HG03280 (cell line): ENCODE measurements at regions not wholly inside any gene's neighbourhood (a gene's known extent, or its start where the extent isn't known, plus 50 kb on each side); places are given as distances from the start of the nearest gene placed in this dataset.
A peak's percentile ranks its signal among the peaks of the same experiment; 100 is the strongest.

Experiments used
- ATAC-seq: cut with Tn5 transposase; IDR thresholded peaks from one replicate; pipeline ENCODE4 v1.9.1; 2021; ENCODE audit warnings: mild to moderate bottlenecking, moderate library complexity; ENCODE audit not compliant: unreplicated experiment

GRCh38 chr2:211049321-211050018 is 493.1 kb downstream of the CPS1 start:
- no peak for ATAC-seq

- no peak for ATAC-seq
Measured at GRCh38 chr2:211055438-211055837, 499.0 kb downstream of the CPS1 start.

GRCh38 chr2:211061612-211062296 is 505.4 kb downstream of the CPS1 start:
- no peak for ATAC-seq

- ATAC-seq: no peak
Measured at GRCh38 chr2:211062297-211062612, 505.9 kb downstream of the CPS1 start.

- ATAC-seq: no peak
Measured at GRCh38 chr2:211067029-211067428, 510.6 kb downstream of the CPS1 start.

- ATAC-seq: no peak
Measured at GRCh38 chr2:211068108-211068780, 511.8 kb downstream of the CPS1 start.

GRCh38 chr2:211070547-211070946 is 514.1 kb downstream of the CPS1 start:
- no peak for ATAC-seq

- ATAC-seq: no peak
Measured at GRCh38 chr2:211077216-211077767, 520.9 kb downstream of the CPS1 start.

- ATAC-seq: no peak
Measured at GRCh38 chr2:211084352-211084751, 528.0 kb downstream of the CPS1 start.

- peak; percentile 65 for ATAC-seq
Measured at GRCh38 chr2:211085056-211085680, 528.8 kb downstream of the CPS1 start.

GRCh38 chr2:211086049-211086448 is 529.6 kb downstream of the CPS1 start:
- ATAC-seq: no peak

GRCh38 chr2:211089127-211089526 is 532.7 kb downstream of the CPS1 start:
- no peak for ATAC-seq

- no peak for ATAC-seq
Measured at GRCh38 chr2:211093743-211094303, 537.4 kb downstream of the CPS1 start.

GRCh38 chr2:211103989-211104388 is 547.6 kb downstream of the CPS1 start:
- no peak for ATAC-seq

- ATAC-seq: no peak
Measured at GRCh38 chr2:211113334-211114175, 557.2 kb downstream of the CPS1 start.

- no peak for ATAC-seq
Measured at GRCh38 chr2:211114826-211115455, 558.5 kb downstream of the CPS1 start.

- ATAC-seq: no peak
Measured at GRCh38 chr2:211117026-211117425, 560.6 kb downstream of the CPS1 start.

- ATAC-seq: no peak
Measured at GRCh38 chr2:211126256-211126655, 569.9 kb downstream of the CPS1 start.

GRCh38 chr2:211127501-211127900 is 571.1 kb downstream of the CPS1 start:
- ATAC-seq: no peak

GRCh38 chr2:211128287-211128686 is 571.9 kb downstream of the CPS1 start:
- no peak for ATAC-seq
